Astrocyte of the cerebellum (primary cell): ENCODE measurements at regions not wholly inside any gene's neighbourhood (a gene's known extent, or its start where the extent isn't known, plus 50 kb on each side); places are given as distances from the start of the nearest gene placed in this dataset.
A peak's percentile ranks its signal among the peaks of the same experiment; 100 is the strongest.

Experiments
- DNase-seq: peaks from one replicate; pipeline ENCODE4 v3.0.0-alpha.2; 2011; ENCODE audit warnings: low read depth
- H3K4me3 ChIP-seq: 2 replicates; pipeline ENCODE4 v1.5.1; 2011; ENCODE audit warnings: mild to moderate bottlenecking, low read depth, low read length, moderate library complexity
- in situ Hi-C: cut with HindIII; loops from 2 replicates; pipeline ENCODE4 v1.10.0; 2017; ENCODE audit warnings: low sequenced_read_pairs
- TF ChIP-seq, protein P1 (sequence below): IDR thresholded peaks from 2 replicates; pipeline ENCODE4 v1.5.1; 2012; ENCODE audit warnings: low read length, low read depth, moderate library complexity, mild to moderate bottlenecking; ENCODE audit errors: missing control alignments

DNA sequence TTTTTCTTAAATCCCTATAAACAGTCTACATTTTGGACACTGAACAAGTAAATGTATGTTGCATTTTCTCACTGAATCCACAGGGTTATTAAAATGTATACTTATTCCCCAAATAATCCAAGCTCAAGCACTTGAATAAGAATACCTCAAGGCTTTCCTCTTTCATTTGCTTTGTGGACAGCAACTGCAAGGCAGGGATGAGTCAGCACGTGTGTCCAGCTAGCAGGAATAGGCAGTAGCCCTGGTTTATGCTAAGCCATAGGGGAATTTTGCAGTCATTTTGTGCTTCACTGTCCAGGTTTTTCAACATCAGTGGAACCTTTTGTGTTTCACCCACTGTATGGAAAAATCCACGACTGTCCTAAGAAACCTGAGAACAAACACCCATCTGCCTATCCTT, 96.7 kb upstream of the KCNMB2 start:
- in situ Hi-C loops = loop anchor here (5.0 kb wide), 1 partner anchor 523 kb away; no protein-coding TSS in a partner anchor
- H3K4me3 ChIP-seq = no peak overlapping the region
- TF ChIP-seq, protein P1, sequence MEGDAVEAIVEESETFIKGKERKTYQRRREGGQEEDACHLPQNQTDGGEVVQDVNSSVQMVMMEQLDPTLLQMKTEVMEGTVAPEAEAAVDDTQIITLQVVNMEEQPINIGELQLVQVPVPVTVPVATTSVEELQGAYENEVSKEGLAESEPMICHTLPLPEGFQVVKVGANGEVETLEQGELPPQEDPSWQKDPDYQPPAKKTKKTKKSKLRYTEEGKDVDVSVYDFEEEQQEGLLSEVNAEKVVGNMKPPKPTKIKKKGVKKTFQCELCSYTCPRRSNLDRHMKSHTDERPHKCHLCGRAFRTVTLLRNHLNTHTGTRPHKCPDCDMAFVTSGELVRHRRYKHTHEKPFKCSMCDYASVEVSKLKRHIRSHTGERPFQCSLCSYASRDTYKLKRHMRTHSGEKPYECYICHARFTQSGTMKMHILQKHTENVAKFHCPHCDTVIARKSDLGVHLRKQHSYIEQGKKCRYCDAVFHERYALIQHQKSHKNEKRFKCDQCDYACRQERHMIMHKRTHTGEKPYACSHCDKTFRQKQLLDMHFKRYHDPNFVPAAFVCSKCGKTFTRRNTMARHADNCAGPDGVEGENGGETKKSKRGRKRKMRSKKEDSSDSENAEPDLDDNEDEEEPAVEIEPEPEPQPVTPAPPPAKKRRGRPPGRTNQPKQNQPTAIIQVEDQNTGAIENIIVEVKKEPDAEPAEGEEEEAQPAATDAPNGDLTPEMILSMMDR = no peak
- DNase-seq = peak; percentile 28

DNA sequence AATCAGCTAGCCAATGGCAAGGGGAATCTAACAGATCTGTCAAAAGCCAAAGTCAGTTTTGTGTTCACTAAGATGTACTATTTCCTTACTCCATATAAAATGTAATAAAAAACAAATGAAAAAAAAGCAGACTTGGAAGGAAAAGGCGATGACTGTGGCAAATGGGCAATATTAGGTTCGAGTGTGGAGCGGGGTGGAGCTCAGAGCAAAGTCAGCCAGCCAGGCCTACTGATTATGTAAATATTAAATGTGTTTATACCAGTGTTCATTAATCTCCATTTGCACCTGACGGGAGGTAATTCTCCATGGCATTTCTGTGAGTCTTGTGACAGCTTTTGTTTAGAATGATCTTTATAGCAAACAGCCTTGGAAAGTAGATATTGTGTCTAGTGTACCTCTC, 96.2 kb upstream of the KCNMB2 start:
- in situ Hi-C loops = no loop called here
- no peak for DNase-seq
- TF ChIP-seq, protein P1 = no peak
- H3K4me3 ChIP-seq = no peak overlapping the region

DNA sequence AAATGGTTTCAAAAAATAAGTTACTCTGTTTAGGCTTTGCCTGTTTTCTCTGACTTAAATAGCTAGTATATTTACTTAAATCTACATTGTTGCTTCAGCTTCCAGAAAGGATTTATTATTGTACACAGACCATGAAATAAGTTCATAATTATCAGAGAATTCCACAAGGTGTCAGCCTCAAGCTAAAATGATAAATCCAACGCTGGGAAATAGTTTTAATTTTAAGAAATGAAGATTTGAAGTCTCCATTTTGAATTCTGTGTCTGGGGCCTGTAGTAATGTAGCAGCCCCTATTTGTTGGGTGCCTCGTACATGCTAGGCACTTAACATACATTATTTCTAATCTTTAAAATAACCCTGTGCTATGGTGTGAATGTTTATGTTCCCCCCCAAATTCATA, 92.6 kb upstream of the KCNMB2 start:
- in situ Hi-C loops = no loop called here

DNA sequence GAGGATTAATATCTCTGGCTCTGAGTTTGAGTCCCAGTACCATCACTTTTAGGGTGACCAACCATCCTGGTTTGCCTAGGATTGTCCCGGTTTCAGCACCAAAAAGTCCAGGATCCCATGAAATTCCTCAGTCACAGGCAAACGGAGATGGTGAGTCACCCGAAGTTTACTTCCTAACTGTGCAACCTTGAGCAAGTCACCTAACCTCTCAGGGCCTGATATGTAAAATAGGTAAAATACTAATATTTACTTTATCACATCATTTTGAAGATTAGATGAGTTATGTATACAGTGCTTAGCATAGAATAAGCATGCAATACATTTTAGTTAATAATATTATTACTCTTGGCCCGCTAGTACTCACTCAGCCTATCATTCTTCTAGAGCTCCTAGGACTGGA, 91.1 kb upstream of the KCNMB2 start:
- DNase-seq = no peak
- in situ Hi-C loops = no loop called here
- TF ChIP-seq, protein P1 = no peak
- no peak overlapping the region for H3K4me3 ChIP-seq

More for the DNA sequence above, 92.6 kb upstream of the KCNMB2 start:
- no peak overlapping the region for H3K4me3 ChIP-seq
- peak; percentile 27 for DNase-seq
- TF ChIP-seq, protein P1 = no peak

DNA sequence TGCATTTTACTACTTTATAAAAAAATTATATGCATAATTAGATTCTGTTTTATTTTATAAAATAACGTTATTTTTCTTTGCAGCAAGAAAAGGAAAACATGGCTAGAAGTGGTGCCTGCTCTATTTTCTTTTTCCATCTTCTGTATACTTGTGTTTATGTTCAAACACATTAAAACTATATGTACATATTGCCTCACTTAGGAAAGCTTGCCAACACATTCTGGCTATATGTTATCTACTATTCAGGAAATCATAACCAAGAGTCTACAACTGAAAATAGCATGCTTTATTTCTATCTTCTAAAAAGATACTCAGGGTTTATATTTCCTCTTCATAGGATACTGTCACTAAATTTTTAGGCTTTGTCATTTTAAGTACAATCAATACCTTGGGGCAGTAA, 90.2 kb upstream of the KCNMB2 start:
- no peak for DNase-seq
- in situ Hi-C loops = no loop called here
- TF ChIP-seq, protein P1 = no peak
- H3K4me3 ChIP-seq = no peak overlapping the region

DNA sequence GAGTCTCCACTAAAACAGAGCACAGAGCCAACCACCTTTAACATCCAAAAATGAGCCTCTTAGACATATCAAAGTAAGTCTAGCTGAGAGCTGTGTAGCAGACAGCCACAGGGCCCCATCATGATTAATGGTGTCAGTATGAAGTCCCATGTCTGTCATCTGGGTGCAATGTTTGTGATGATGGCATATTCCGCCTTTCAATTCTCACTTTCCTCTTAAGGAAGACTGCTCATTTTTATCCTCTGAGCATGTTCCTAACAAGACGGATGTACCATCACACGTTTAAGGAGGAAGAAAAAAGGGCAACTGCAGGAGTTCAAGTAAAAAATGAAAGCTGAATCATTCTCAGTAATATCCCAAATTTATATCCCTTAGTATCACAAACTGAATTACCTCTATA, 85.8 kb upstream of the KCNMB2 start:
- TF ChIP-seq, protein P1 = no peak
- no peak for DNase-seq
- in situ Hi-C loops = no loop called here
- no peak overlapping the region for H3K4me3 ChIP-seq

DNA sequence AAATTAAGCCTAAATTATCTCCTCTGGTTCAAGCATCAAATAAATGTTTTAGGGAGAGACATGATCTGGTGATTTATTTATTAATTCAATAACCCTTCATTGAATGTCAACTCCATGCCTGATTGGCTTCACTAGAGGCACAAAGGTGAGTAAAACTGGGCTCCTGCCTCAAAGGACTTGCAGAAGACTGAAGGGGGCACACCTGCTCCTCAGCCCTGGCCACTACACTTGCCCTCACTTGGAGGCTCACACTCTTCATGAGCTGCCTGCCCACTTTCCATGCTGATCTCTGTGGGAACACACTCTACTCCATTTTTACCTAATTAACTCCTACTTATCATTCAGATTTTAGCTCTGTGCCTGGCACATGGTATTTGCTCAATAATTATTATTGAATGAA, 84.4 kb upstream of the KCNMB2 start:
- TF ChIP-seq, protein P1 = no peak
- DNase-seq = no peak
- H3K4me3 ChIP-seq = no peak overlapping the region
- in situ Hi-C loops = no loop called here
